HG02610 (cell line): ENCODE measurements at regions not wholly inside any gene's neighbourhood (a gene's known extent, or its start where the extent isn't known, plus 50 kb on each side); places are given as distances from the start of the nearest gene placed in this dataset.

ENCODE experiments used
- ATAC-seq: cut with Tn5 transposase; IDR thresholded peaks from one replicate; pipeline ENCODE4 v1.9.1; 2021; ENCODE audit warnings: mild to moderate bottlenecking, moderate library complexity; ENCODE audit not compliant: unreplicated experiment

DNA sequence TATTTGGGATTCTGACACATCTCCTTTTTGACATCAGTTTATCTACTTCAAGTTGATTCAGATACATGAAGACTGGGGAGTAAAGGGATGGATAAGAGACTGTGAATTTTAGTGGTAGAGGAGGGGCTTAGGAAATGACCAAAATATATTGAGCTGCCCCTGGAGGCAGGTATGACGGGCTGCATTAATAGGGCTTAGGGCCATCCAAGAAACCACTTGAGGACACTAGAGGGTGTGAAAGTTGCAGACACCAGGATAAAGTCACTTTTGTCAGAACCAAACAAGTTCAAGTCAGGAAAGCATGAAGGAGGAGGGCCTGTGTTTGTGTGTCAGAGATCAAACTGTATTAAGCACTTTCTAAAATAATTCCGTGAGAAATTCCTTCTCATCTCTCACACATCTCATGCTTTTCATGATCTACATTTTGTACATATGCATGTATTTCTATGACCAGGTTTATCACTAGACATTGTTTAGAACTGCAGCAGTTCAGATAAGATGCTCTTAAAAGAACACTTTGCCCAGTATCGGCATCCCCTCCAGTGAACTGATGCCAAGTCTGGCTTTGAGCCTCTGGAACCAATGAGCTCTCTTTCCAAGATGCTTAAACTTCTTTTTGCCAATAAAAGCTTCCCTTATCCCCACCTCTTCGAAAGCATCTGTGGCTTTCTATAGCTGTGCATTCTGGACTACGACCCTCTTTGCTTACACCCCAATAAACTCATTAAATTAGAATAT, 136.9 kb downstream of the SLC38A1 start:
- no peak for ATAC-seq

DNA sequence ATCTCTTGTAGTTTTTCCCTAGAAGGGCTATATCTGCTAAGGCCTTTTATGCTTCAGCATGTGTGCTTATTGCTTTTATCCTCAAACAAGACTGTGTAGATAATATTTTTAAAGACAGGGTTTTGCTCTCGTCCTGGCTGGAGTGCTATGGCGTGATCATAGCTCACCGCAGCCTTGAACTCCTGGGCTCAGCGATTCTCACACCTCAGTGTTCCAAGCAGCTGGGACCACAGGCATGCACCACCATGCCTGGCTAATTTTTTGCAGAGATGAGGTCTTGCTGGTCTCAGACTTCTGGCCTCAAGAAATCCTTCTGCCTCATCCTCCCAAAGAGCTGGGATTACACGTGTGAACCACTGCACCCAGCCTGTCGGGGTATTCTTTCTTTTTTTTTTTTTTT, 137.3 kb upstream of the SCAF11 start:
- no peak for ATAC-seq

DNA sequence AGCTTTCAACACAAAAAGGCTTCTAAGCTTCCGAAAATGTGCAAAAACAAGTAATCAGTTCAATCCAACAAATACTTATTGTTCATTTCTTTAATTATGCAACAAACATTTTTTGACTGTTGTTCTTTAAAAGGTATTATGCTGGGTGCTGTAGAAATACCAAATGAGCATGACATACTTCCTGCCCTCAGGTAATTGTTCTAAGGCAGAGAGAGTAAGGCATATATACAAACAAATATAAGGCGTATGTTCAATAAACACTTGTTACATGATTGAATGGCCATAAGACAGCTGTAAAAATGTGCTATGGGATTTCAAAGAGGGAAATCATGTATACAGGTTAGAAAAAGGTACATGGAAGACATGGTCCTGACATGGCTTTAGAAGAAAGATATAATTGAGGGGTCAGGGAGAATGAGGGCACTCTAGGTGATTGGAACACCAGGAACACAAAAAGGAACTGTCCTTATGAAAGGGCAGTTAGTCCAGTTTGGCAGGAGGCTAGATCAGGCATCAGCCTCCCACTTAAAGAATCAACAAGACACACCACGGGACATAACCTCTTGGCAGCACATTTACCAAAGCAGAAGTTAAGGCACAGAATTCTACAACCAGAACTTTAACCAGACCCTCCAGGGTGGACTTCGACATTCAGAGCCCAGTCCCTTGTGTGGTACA, 135.8 kb upstream of the SCAF11 start:
- ATAC-seq, result no peak

GRCh38 chr12:46124848-46125619, 134.7 kb upstream of the SCAF11 start:
- ATAC-seq, result peak; percentile 83

- no peak for ATAC-seq
These were observed 133.9 kb upstream of the SCAF11 start for GRCh38 chr12:46124132-46124847.

DNA sequence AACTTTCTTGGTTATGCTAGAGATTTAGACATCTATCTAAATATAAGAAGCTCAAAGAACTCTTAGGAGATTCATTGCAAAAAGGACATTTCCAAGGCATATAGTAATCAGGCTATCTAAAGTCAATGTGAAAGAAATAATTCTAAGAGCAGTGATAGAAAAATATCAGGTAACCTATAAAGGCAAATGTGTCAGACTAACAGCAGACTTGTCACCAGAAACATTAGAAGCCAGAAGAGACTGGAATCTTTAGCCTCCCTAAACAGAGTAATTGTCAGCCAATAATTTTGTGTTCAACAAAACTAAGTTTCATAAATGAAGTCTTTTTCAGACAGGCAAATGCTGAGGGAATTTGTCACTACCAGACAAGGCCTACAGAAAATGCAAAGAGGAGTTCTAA, 122.0 kb upstream of the SCAF11 start:
- ATAC-seq, result no peak

GRCh38 chr12:46111715-46112114, 121.3 kb upstream of the SCAF11 start:
- no peak for ATAC-seq

DNA sequence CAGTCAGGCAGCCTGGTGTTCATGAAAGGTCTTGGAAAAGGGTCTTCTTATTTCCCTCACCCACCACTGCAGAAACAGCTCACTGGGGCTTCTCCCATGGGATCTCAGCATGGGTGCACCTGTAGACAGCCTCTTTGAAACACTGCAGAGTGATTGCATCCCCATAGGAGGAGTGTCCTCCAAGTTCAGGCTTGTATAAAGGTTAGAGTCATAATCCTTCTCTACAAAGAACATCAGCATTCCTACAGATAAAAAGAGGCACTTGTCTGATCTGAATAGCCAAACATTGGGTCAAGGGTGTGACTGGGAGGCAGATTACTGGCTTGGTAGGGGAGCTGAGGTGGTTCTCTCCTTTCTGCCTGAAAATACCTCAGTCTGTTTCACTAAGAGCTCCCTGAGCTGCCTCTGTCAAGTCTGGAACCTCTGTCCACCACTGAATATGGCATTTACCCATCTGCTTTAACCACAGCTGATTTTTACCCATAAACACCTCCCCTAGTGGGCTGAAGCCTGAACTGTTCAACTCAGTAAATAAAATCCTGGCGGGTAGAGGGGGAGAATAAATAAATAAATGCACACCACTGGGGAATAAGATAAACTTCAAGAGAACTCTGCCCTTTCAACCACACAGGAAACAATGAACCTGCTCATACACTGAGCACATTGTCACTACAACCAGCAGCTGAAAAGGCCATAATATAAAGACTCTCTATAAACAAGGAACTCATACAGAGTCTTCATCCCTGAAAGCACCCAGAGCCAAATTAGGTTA, 120.7 kb upstream of the SCAF11 start:
- peak; percentile 35 for ATAC-seq

DNA sequence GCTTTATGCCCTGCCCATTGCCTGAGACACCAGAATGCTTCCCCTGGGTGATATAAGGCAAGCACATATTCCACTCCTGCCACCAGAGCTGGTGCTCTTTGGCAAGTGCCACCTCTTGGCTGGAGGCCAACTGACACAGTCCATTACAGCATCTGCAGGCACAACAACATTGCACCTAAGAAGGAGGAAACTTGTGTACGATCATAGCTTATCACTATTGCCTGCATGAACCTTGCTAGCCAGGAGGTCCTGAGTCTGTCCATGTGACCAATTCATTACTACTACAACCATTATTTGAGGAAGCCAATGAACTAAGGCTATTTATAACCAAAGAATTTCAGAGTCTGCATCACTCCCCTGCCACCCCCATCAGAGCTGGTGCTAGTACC, 119.8 kb upstream of the SCAF11 start:
- no peak for ATAC-seq

GRCh38 chr12:46109343-46110222, 119.2 kb upstream of the SCAF11 start:
- no peak for ATAC-seq

GRCh38 chr12:46108721-46109120, 118.3 kb upstream of the SCAF11 start:
- ATAC-seq, result peak; percentile 86

GRCh38 chr12:46107591-46107990, 117.2 kb upstream of the SCAF11 start:
- no peak for ATAC-seq

GRCh38 chr12:46105735-46106134, 115.4 kb upstream of the SCAF11 start:
- no peak for ATAC-seq

DNA sequence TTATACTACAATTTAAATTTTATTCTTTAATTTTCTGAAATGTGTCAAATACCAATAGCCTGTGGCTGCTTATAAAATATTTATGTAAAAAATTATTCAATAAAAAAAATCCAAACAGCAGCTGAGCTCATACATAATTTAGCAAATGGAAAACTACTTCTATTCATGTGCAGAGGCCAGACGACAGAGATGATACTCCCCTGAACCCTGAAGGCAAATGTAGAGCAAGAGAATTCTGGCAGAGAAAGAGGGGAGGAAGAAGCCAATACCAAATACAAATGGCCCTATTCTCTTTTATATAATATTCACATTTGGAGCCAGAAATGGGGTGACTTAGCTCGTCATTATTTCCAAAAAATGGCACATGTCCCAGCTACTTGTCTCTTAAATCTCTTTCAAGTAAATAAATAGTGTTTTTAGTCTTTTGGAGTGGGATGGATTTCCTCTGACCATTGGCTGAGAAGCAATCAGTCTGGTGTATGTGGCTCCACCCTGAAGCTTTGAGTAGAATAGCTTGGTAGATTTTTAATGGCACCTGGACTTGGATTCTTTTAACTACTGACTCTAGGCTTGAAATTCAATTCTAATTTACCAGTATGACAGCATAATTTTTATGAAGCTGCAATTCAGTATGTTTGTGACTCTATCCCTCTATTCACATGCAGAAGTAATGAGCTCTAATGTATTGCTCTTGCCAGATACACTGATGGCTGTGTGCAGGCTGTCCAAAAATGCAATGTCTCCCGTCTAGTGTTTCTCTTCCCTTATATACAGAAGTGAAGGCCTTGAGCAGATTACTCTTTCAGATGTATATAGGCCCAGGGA, 113.4 kb upstream of the SCAF11 start:
- no peak for ATAC-seq

DNA sequence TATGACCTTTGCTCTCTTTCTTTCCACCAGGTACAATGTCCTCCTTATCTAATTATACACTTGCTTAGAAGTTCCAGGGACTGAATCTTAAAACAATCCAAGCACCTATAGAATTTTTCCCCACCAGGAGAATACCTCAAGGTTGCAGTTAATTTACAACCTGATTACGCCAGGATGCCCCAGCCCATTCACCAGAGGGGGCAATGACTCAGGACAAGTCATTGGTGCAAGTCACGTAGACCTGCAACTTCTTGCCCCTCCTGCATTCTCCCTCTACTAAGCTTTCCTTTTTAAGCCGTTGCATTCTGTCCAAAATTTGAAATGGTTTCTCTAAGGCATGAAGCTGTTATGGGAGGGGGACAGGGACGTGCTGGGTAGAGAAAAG, 111.1 kb upstream of the SCAF11 start:
- no peak for ATAC-seq

DNA sequence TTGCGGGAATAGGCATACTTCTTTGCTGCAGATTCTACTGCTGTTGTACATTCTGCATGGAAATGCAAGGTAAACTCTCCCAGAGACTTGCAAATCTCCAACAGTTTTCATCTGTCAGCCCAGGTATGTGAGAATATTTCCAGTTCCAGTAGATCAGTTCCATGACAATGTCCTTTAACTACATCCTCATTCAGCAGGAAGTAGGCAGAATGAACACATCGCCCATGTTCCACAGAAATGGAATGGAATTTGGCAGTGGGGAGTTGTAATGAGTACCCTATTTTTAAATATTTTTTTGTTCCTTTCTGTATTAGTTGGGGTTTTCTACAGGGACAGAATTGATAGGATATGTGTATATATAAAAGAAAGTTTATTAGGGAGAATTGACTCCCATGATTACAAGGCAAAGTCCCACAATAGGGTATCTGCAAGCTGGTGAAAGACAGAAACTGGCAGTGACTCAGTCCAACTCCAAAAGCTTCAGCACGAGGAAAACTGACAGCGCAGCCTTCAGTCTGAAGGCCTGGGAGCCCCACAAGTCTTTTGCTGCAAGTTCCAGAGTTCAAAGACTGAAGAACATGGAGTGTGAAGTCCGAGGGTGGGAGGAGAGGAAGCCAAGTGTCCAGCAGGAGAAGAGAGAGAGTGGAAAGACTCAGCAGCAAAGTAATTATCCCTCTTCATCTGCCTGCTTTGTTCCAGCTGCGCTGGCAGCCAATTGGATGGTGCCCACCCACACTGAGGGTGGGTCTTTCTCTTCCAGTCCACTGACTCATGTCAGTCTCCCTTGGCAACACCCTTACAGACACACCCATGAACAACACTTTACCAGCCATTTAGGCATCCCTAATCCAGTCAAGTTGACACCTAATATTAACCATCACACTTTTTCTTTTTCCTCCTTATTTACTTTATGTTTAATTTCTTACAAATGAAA, 110.4 kb upstream of the SCAF11 start:
- ATAC-seq, result no peak

- ATAC-seq, result no peak
These were observed 99.2 kb upstream of the SCAF11 start for GRCh38 chr12:46089414-46090162.
